Activated naive CD8-positive, alpha-beta T cell (primary cell): ENCODE measurements at regions not wholly inside any gene's neighbourhood (a gene's known extent, or its start where the extent isn't known, plus 50 kb on each side); places are given as distances from the start of the nearest gene placed in this dataset.

Experiments used
- H3K27ac Mint-ChIP-seq: one replicate; pipeline ENCODE4 v1.8.0; 2021; ENCODE audit warnings: mixed read lengths
- H3K27me3 Mint-ChIP-seq: one replicate; pipeline ENCODE4 v1.8.0; 2021; ENCODE audit warnings: mixed read lengths
- H3K36me3 Mint-ChIP-seq: one replicate; pipeline ENCODE4 v1.8.0; 2021; ENCODE audit warnings: mixed read lengths
- H3K4me1 Mint-ChIP-seq: one replicate; pipeline ENCODE4 v1.8.0; 2021; ENCODE audit warnings: low read depth, mixed read lengths
- H3K4me3 Mint-ChIP-seq: one replicate; pipeline ENCODE4 v1.8.0; 2021; ENCODE audit warnings: mild to moderate bottlenecking, mixed read lengths
- H3K9me3 Mint-ChIP-seq: one replicate; pipeline ENCODE4 v1.8.0; 2021; ENCODE audit warnings: low read depth, mixed read lengths

GRCh38 chr6:23562554-23562953 is 563.5 kb upstream of the NRSN1 start:
- H3K4me1 Mint-ChIP-seq, result no peaks in the 10 kb centered on the region
- H3K36me3 Mint-ChIP-seq, result no peaks in the 10 kb centered on the region
- peaks cover 4% of the 10 kb centered on the region for H3K9me3 Mint-ChIP-seq
- no peaks in the 10 kb centered on the region for H3K27me3 Mint-ChIP-seq
- H3K4me3 Mint-ChIP-seq, result no peak overlapping the region
- H3K27ac Mint-ChIP-seq, result no peak overlapping the region

- Mint-ChIP-seq H3K4me1 (no peaks in the 10 kb centered on the region), H3K27ac (no peak overlapping the region), H3K4me3 (no peak overlapping the region), H3K36me3 (no peaks in the 10 kb centered on the region), H3K9me3 (peaks cover 4% of the 10 kb centered on the region), H3K27me3 (no peaks in the 10 kb centered on the region)
Observed at GRCh38 chr6:23563323-23563722, 562.7 kb upstream of the NRSN1 start.

GRCh38 chr6:23566418-23566817 is 559.6 kb upstream of the NRSN1 start:
- no peak overlapping the region for H3K4me3 Mint-ChIP-seq
- H3K4me1 Mint-ChIP-seq, result no peaks in the 10 kb centered on the region
- no peak overlapping the region for H3K27ac Mint-ChIP-seq
- no peaks in the 10 kb centered on the region for H3K36me3 Mint-ChIP-seq
- no peaks in the 10 kb centered on the region for H3K27me3 Mint-ChIP-seq
- peaks cover 4% of the 10 kb centered on the region for H3K9me3 Mint-ChIP-seq

- no peaks in the 10 kb centered on the region for H3K36me3 Mint-ChIP-seq
- H3K27me3 Mint-ChIP-seq, result no peaks in the 10 kb centered on the region
- H3K4me1 Mint-ChIP-seq, result no peaks in the 10 kb centered on the region
- no peak overlapping the region for H3K27ac Mint-ChIP-seq
- no peaks in the 10 kb centered on the region for H3K9me3 Mint-ChIP-seq
- H3K4me3 Mint-ChIP-seq, result no peak overlapping the region
Observed at GRCh38 chr6:23568292-23568691, 557.7 kb upstream of the NRSN1 start.

- H3K4me1 Mint-ChIP-seq, result no peaks in the 10 kb centered on the region
- H3K4me3 Mint-ChIP-seq, result no peak overlapping the region
- H3K27me3 Mint-ChIP-seq, result peaks cover 3% of the 10 kb centered on the region
- H3K9me3 Mint-ChIP-seq, result no peaks in the 10 kb centered on the region
- no peak overlapping the region for H3K27ac Mint-ChIP-seq
- no peaks in the 10 kb centered on the region for H3K36me3 Mint-ChIP-seq
Observed at GRCh38 chr6:23584134-23584763, 541.8 kb upstream of the NRSN1 start.

GRCh38 chr6:23587582-23587981 is 538.4 kb upstream of the NRSN1 start:
- Mint-ChIP-seq H3K36me3 (no peaks in the 10 kb centered on the region), H3K4me3 (no peak overlapping the region), H3K4me1 (no peaks in the 10 kb centered on the region), H3K27ac (no peak overlapping the region), H3K27me3 (peaks cover 3% of the 10 kb centered on the region), H3K9me3 (no peaks in the 10 kb centered on the region)

- Mint-ChIP-seq H3K27ac (no peak overlapping the region), H3K9me3 (no peaks in the 10 kb centered on the region), H3K4me3 (no peak overlapping the region), H3K36me3 (no peaks in the 10 kb centered on the region), H3K4me1 (no peaks in the 10 kb centered on the region), H3K27me3 (peaks cover 3% of the 10 kb centered on the region)
Observed at GRCh38 chr6:23589811-23590210, 536.2 kb upstream of the NRSN1 start.

- Mint-ChIP-seq H3K9me3 (no peaks in the 10 kb centered on the region), H3K27me3 (peaks cover 1% of the 10 kb centered on the region), H3K4me1 (no peaks in the 10 kb centered on the region), H3K36me3 (no peaks in the 10 kb centered on the region), H3K27ac (no peak overlapping the region), H3K4me3 (no peak overlapping the region)
Observed at GRCh38 chr6:23590498-23591126, 535.4 kb upstream of the NRSN1 start.

- H3K9me3 Mint-ChIP-seq, result no peaks in the 10 kb centered on the region
Observed at GRCh38 chr6:23591761-23592160, 534.3 kb upstream of the NRSN1 start.

GRCh38 chr6:23600118-23600517 is 525.9 kb upstream of the NRSN1 start:
- Mint-ChIP-seq H3K36me3 (no peaks in the 10 kb centered on the region), H3K27ac (no peak overlapping the region)

More at GRCh38 chr6:23591761-23592160, 534.3 kb upstream of the NRSN1 start:
- no peak overlapping the region for H3K27ac Mint-ChIP-seq
- H3K4me3 Mint-ChIP-seq, result no peak overlapping the region
- H3K36me3 Mint-ChIP-seq, result no peaks in the 10 kb centered on the region
- peaks cover 1% of the 10 kb centered on the region for H3K27me3 Mint-ChIP-seq
- H3K4me1 Mint-ChIP-seq, result no peaks in the 10 kb centered on the region

GRCh38 chr6:23601811-23602345 is 524.1 kb upstream of the NRSN1 start:
- no peaks in the 10 kb centered on the region for H3K36me3 Mint-ChIP-seq
- H3K27ac Mint-ChIP-seq, result no peak overlapping the region
- peaks cover 11% of the 10 kb centered on the region for H3K9me3 Mint-ChIP-seq
- H3K4me3 Mint-ChIP-seq, result no peak overlapping the region
- no peaks in the 10 kb centered on the region for H3K4me1 Mint-ChIP-seq
- H3K27me3 Mint-ChIP-seq, result peaks cover 1% of the 10 kb centered on the region

More at GRCh38 chr6:23600118-23600517, 525.9 kb upstream of the NRSN1 start:
- peaks cover 11% of the 10 kb centered on the region for H3K9me3 Mint-ChIP-seq
- H3K4me3 Mint-ChIP-seq, result no peak overlapping the region
- H3K27me3 Mint-ChIP-seq, result peaks cover 1% of the 10 kb centered on the region
- H3K4me1 Mint-ChIP-seq, result no peaks in the 10 kb centered on the region

- H3K27ac Mint-ChIP-seq, result no peak overlapping the region
- no peaks in the 10 kb centered on the region for H3K9me3 Mint-ChIP-seq
- no peaks in the 10 kb centered on the region for H3K4me1 Mint-ChIP-seq
- H3K27me3 Mint-ChIP-seq, result no peaks in the 10 kb centered on the region
- H3K36me3 Mint-ChIP-seq, result no peaks in the 10 kb centered on the region
- no peak overlapping the region for H3K4me3 Mint-ChIP-seq
Observed at GRCh38 chr6:23608931-23609435, 517.0 kb upstream of the NRSN1 start.

GRCh38 chr6:23611776-23612381 is 514.1 kb upstream of the NRSN1 start:
- Mint-ChIP-seq H3K4me1 (no peaks in the 10 kb centered on the region), H3K4me3 (no peak overlapping the region), H3K27ac (no peak overlapping the region), H3K36me3 (no peaks in the 10 kb centered on the region), H3K27me3 (no peaks in the 10 kb centered on the region), H3K9me3 (no peaks in the 10 kb centered on the region)

GRCh38 chr6:23618366-23618765 is 507.6 kb upstream of the NRSN1 start:
- H3K27ac Mint-ChIP-seq, result no peak overlapping the region
- H3K27me3 Mint-ChIP-seq, result peaks cover 1% of the 10 kb centered on the region
- H3K36me3 Mint-ChIP-seq, result peaks cover 2% of the 10 kb centered on the region
- no peaks in the 10 kb centered on the region for H3K9me3 Mint-ChIP-seq
- no peaks in the 10 kb centered on the region for H3K4me1 Mint-ChIP-seq
- H3K4me3 Mint-ChIP-seq, result no peak overlapping the region

- Mint-ChIP-seq H3K4me3 (no peak overlapping the region), H3K9me3 (no peaks in the 10 kb centered on the region), H3K27me3 (peaks cover 1% of the 10 kb centered on the region), H3K36me3 (peaks cover 2% of the 10 kb centered on the region), H3K27ac (no peak overlapping the region), H3K4me1 (no peaks in the 10 kb centered on the region)
Observed at GRCh38 chr6:23620911-23621401, 505.1 kb upstream of the NRSN1 start.
